OCI-LY7 (cell line): ENCODE measurements at regions not wholly inside any gene's neighbourhood (a gene's known extent, or its start where the extent isn't known, plus 50 kb on each side); places are given as distances from the start of the nearest gene placed in this dataset.
A peak's percentile ranks its signal among the peaks of the same experiment; 100 is the strongest.

ENCODE experiments used
- BruUV-seq: library from RNA; stranded (reverse); fragments of 400-500 nt; replicated peaks from 2 replicates; lab custom pipeline; 2021; lab: Mats Ljungman, UMichigan
- CTCF ChIA-PET: fragments of 300-600 bp; sonication (Branson Sonifier 250); formaldehyde crosslinking; loops from one replicate; lab custom pipeline; 2022; ENCODE audit warnings: antibody characterized with exemption; ENCODE audit not compliant: unreplicated experiment; lab: Charles Lee
- POLR2A ChIA-PET: fragments of 300-600 bp; sonication (Branson Sonifier 250); formaldehyde crosslinking; loops from one replicate; lab custom pipeline; 2022; ENCODE audit warnings: antibody characterized with exemption; lab: Charles Lee
- DNase-seq: peaks from one replicate; pipeline ENCODE4 v3.0.0-alpha.2; 2015; ENCODE audit warnings: low spot score
- H2AFZ ChIP-seq: fragments of 200-600 bp; sonication (generic), shearing (Covaris generic); 2 replicates; pipeline ENCODE4 v1.6.1; 2014; ENCODE audit warnings: mild to moderate bottlenecking, antibody characterized with exemption, low read length, moderate library complexity
- H3K27ac ChIP-seq: fragments of 200-600 bp; sonication (generic); 2 replicates; pipeline ENCODE4 v1.5.1; 2014; ENCODE audit warnings: mixed run types, low read depth, mild to moderate bottlenecking, moderate library complexity, low read length, inconsistent platforms; ENCODE audit not compliant: poor library complexity, severe bottlenecking
- H3K36me3 ChIP-seq: fragments of 200-600 bp; sonication (generic); 2 replicates; pipeline ENCODE4 v1.6.1; 2014; ENCODE audit warnings: mild to moderate bottlenecking, antibody characterized with exemption, low read length, moderate library complexity, mixed read lengths; ENCODE audit not compliant: insufficient read depth
- H3K4me1 ChIP-seq: fragments of 200-600 bp; sonication (generic); 2 replicates; pipeline ENCODE4 v1.5.1; 2014; ENCODE audit warnings: mild to moderate bottlenecking, low read length; ENCODE audit not compliant: insufficient read depth, poor library complexity, severe bottlenecking
- H3K4me2 ChIP-seq: fragments of 200-600 bp; sonication (generic); 2 replicates; pipeline ENCODE4 v1.6.1; 2014; ENCODE audit warnings: mild to moderate bottlenecking, low read length
- H3K4me3 ChIP-seq: fragments of 200-600 bp; sonication (generic); 2 replicates; pipeline ENCODE4 v1.5.1; 2014; ENCODE audit warnings: mild to moderate bottlenecking, low read depth, low read length; ENCODE audit not compliant: poor library complexity, severe bottlenecking
- H3K79me2 ChIP-seq: fragments of 200-600 bp; sonication (generic); 2 replicates; pipeline ENCODE4 v1.6.1; 2016; ENCODE audit warnings: low read depth, mild to moderate bottlenecking, low read length, moderate library complexity, mixed read lengths; ENCODE audit not compliant: insufficient read depth
- H3K9me2 ChIP-seq: fragments of 200-600 bp; sonication (generic); 2 replicates; pipeline ENCODE4 v1.6.1; 2016; ENCODE audit warnings: mild to moderate bottlenecking, low read length, mixed read lengths; ENCODE audit not compliant: insufficient read depth
- H3K9me3 ChIP-seq: fragments of 200-600 bp; sonication (generic); 2 replicates; pipeline ENCODE4 v1.6.1; 2014; ENCODE audit warnings: mild to moderate bottlenecking, mixed run types, low read length, mixed read lengths
- H4K20me1 ChIP-seq: fragments of 200-600 bp; sonication (generic); 2 replicates; pipeline ENCODE4 v1.6.1; 2014; ENCODE audit warnings: mild to moderate bottlenecking, antibody characterized with exemption, low read length, moderate library complexity, mixed read lengths; ENCODE audit not compliant: insufficient read depth
- EZH2phosphoT487 ChIP-seq: fragments of 200-600 bp; sonication (generic); IDR thresholded peaks from 2 replicates; pipeline ENCODE4 v1.6.1; 2018; ENCODE audit warnings: low read depth, borderline replicate concordance, mild to moderate bottlenecking, mixed run types, antibody characterized with exemption, low read length, moderate library complexity, mixed read lengths
- intact Hi-C: fragments of 100-400 bp; cut with micrococcal nuclease; formaldehyde crosslinking; loops from one replicate; pipeline ENCODE4 v1.10.0; 2022; ENCODE audit not compliant: unreplicated experiment
- TF ChIP-seq, protein P1 (sequence below): fragments of 200-600 bp; sonication (generic); conservative IDR thresholded peaks from 2 replicates; pipeline ENCODE4 v1.5.1; 2014; ENCODE audit warnings: mild to moderate bottlenecking, antibody characterized with exemption, low read length, moderate library complexity, mixed read lengths

- ChIA-PET CTCF (no interaction called here), POLR2A (interaction anchor here (0.8 kb wide), 1 partner anchor 354 kb away, joined by 4 read pairs; no protein-coding TSS in a partner anchor)
- BruUV-seq, result no TSS peak
- TF ChIP-seq, protein P1, sequence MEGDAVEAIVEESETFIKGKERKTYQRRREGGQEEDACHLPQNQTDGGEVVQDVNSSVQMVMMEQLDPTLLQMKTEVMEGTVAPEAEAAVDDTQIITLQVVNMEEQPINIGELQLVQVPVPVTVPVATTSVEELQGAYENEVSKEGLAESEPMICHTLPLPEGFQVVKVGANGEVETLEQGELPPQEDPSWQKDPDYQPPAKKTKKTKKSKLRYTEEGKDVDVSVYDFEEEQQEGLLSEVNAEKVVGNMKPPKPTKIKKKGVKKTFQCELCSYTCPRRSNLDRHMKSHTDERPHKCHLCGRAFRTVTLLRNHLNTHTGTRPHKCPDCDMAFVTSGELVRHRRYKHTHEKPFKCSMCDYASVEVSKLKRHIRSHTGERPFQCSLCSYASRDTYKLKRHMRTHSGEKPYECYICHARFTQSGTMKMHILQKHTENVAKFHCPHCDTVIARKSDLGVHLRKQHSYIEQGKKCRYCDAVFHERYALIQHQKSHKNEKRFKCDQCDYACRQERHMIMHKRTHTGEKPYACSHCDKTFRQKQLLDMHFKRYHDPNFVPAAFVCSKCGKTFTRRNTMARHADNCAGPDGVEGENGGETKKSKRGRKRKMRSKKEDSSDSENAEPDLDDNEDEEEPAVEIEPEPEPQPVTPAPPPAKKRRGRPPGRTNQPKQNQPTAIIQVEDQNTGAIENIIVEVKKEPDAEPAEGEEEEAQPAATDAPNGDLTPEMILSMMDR, result no peak
- TF ChIP-seq EZH2phosphoT487, result no peak
- Histone ChIP-seq H3K9me3 (no peaks in the 10 kb centered on the region), H2AFZ (no peak overlapping the region), H3K9me2 (no peaks in the 10 kb centered on the region), H3K4me1 (no peaks in the 10 kb centered on the region), H3K79me2 (no peaks in the 10 kb centered on the region), H3K36me3 (no peaks in the 10 kb centered on the region), H3K27ac (no peak overlapping the region), H4K20me1 (no peaks in the 10 kb centered on the region), H3K4me2 (no peak overlapping the region), H3K4me3 (no peak overlapping the region)
- intact Hi-C loops, result no loop called here
- no peak for DNase-seq
Observed at GRCh38 chr4:170988446-170988845, 824.8 kb upstream of the GALNTL6 start.

DNA sequence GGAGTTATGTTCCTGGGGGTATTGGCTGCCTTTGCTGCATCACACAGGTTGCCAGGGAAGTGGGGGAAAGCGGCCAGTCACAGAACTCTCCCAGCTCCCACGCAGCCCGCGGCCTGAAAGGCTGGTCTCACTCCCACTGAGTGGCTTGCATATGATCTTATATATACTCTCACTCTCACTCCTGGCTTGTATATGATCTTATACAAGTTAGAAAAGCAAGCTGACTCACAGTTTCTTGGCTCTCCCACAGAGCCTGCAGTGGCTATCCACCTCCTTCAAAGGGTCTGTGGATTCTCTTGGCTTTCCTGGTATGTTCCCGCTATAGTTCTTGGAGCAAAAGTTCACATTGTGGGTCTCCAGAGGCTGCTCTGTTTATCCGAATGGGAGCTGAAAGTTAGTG is 833.5 kb upstream of the GALNTL6 start:
- POLR2A ChIA-PET, result interaction anchor here (0.7 to 0.8 kb wide), 3 partner anchors 11 to 204 kb away, joined by 3 read pairs; no protein-coding TSS in a partner anchor
- BruUV-seq, result no TSS peak

DNA sequence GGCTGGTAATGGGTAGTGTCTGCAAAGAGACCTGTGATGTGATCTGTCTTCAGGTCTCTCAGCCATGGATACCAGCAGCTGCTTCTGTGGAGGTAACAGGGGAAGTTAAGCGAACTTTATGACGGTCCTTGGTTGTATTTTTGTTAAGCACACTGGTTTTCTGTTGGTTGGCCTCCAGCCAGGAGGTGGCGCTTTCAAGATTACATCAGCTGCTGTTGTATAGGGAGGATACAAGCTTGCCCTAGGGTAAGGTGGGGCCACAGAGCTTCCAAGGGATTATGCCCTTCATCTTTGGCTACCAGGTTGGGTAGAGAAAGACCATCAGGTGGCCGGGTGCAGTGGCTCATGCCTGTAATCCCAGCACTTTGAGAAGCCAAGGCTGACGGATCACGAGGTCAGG is 834.2 kb upstream of the GALNTL6 start:
- Histone ChIP-seq H4K20me1 (no peaks in the 10 kb centered on the region), H3K36me3 (no peaks in the 10 kb centered on the region), H3K79me2 (no peaks in the 10 kb centered on the region), H3K4me2 (no peak overlapping the region), H2AFZ (no peak overlapping the region), H3K9me2 (no peaks in the 10 kb centered on the region), H3K4me3 (no peak overlapping the region), H3K4me1 (no peaks in the 10 kb centered on the region), H3K27ac (no peak overlapping the region), H3K9me3 (no peaks in the 10 kb centered on the region)
- no TSS peak for BruUV-seq
- DNase-seq, result no peak
- TF ChIP-seq EZH2phosphoT487, result no peak
- TF ChIP-seq, protein P1, result 0 out of 2 replicates have a peak, but pooled peaks have one; percentile 19
- intact Hi-C loops, result no loop called here
- CTCF ChIA-PET, result no interaction called here
- POLR2A ChIA-PET, result interaction anchor here (0.6 to 0.7 kb wide), 4 partner anchors 12 to 709 kb away, joined by 3 read pairs; no protein-coding TSS in a partner anchor

More for the DNA sequence above, 833.5 kb upstream of the GALNTL6 start:
- H3K9me3 ChIP-seq, result no peaks in the 10 kb centered on the region
- no peaks in the 10 kb centered on the region for H3K9me2 ChIP-seq
- H3K79me2 ChIP-seq, result no peaks in the 10 kb centered on the region
- no peaks in the 10 kb centered on the region for H3K36me3 ChIP-seq
- TF ChIP-seq EZH2phosphoT487, result no peak
- TF ChIP-seq, protein P1, result no peak
- no peak overlapping the region for H2AFZ ChIP-seq
- H4K20me1 ChIP-seq, result no peaks in the 10 kb centered on the region
- H3K4me2 ChIP-seq, result no peak overlapping the region
- no peaks in the 10 kb centered on the region for H3K4me1 ChIP-seq
- intact Hi-C loops, result no loop called here
- H3K4me3 ChIP-seq, result no peak overlapping the region
- no peak for DNase-seq
- CTCF ChIA-PET, result no interaction called here
- no peak overlapping the region for H3K27ac ChIP-seq
